Sigmoid colon (tissue), 6 donors: ENCODE measurements at regions not wholly inside any gene's neighbourhood (a gene's known extent, or its start where the extent isn't known, plus 50 kb on each side); places are given as distances from the start of the nearest gene placed in this dataset.
A peak's percentile ranks its signal among the peaks of the same experiment; 100 is the strongest.

Source experiments
- DNase-seq: peaks from one replicate; pipeline ENCODE4 v3.0.0-alpha.2; 2019
- H3K27ac ChIP-seq, 4 donors: fragments of 200-600 bp; sonication (generic); one replicate each; pipeline ENCODE4 v1.5.1; 2016 to 2019; ENCODE audit warnings: mild to moderate bottlenecking in 1 of 4
- H3K27me3 ChIP-seq, 3 donors: fragments of 200-600 bp; sonication (generic); one replicate each; pipeline ENCODE4 v1.5.1; 2019; ENCODE audit warnings: mild to moderate bottlenecking in 1 of 3
- H3K36me3 ChIP-seq, 4 donors: fragments of 200-600 bp; sonication (generic); one replicate each; pipeline ENCODE4 v1.5.1; 2016 to 2019
- H3K4me1 ChIP-seq, 4 donors: fragments of 200-600 bp; sonication (generic); one replicate each; pipeline ENCODE4 v1.5.1; 2017 to 2019
- H3K4me3 ChIP-seq, 4 donors: fragments of 200-600 bp; sonication (generic); one replicate each; pipeline ENCODE4 v1.5.1; 2017 to 2019; ENCODE audit warnings: mild to moderate bottlenecking in 2 of 4, moderate library complexity in 1 of 4
- H3K9me3 ChIP-seq, 4 donors: fragments of 200-600 bp in 3 of 4; sonication (generic) in 3 of 4; one replicate each; pipeline versions ENCODE4 v1.5.1 to v1.6.1; 2013 to 2019
- CTCF ChIP-seq, 4 experiments: fragments of 450-650 bp in 3 of 4; fragments of 200-600 bp in 1 of 4; IDR thresholded peaks; one replicate each; pipeline ENCODE4 v1.5.1; 2016 to 2019; ENCODE audit warnings: antibody characterized with exemption in 4 of 4, mild to moderate bottlenecking in 3 of 4, moderate library complexity in 2 of 4
- EP300 ChIP-seq, 4 donors: sonication (generic); formaldehyde crosslinking; IDR thresholded peaks; one replicate each; pipeline ENCODE4 v1.6.1; 2017; ENCODE audit warnings: antibody characterized with exemption in 4 of 4
- POLR2A ChIP-seq, 2 donors: fragments of 450-650 bp; IDR thresholded peaks; one replicate each; pipeline ENCODE4 v1.6.1; 2016; ENCODE audit warnings: antibody characterized with exemption in 2 of 2, mild to moderate bottlenecking in 2 of 2, moderate library complexity in 2 of 2
- POLR2AphosphoS5 ChIP-seq, 4 donors: sonication (generic); formaldehyde crosslinking; IDR thresholded peaks; one replicate each; pipeline ENCODE4 v1.6.1; 2017; ENCODE audit warnings: antibody characterized with exemption in 4 of 4
- WGBS, 2 donors: extraction: QIAGEN DNeasy Blood & Tissue Kit; methylation state at CpG; one replicate each; pipeline ENCODE4 v1.1.7; 2013; 5-methylcytosine and 5-hydroxymethylcytosine counted together
- intact Hi-C: fragments of 100-400 bp; cut with DNase I; formaldehyde crosslinking; loops from one replicate; pipeline ENCODE4 v1.15.1; 2023
- donor health status: healthy with polysubstance abuse.
- donor health status: healthy.

- intact Hi-C loops = loop anchor here (5.0 to 10.0 kb wide), 2 partner anchors 341 to 623 kb away; partner anchors contain the start of gene KCND2
Measured at GRCh38 chr7:119931230-119931824, 341.6 kb upstream of the KCND2 start.

GRCh38 chr7:119935418-119936025, 337.5 kb upstream of the KCND2 start:
- Histone ChIP-seq H3K36me3 (no peaks in the 10 kb centered on the region), H3K4me1 (no peaks in the 10 kb centered on the region), H3K4me3 (no peak overlapping the region), H3K9me3 (no peaks in the 10 kb centered on the region), H3K27me3 (no peaks in the 10 kb centered on the region), H3K27ac (no peak overlapping the region)
- intact Hi-C loops = loop anchor here (10.0 kb wide), 1 partner anchor 619 kb away; no protein-coding TSS in a partner anchor
- TF ChIP-seq POLR2A (IDR thresholded peaks at IDR 0.05) (no peak), EP300 (IDR thresholded peaks at IDR 0.05) (no peak), CTCF (IDR thresholded peaks at IDR 0.05) (peak in 2 of 4 experiments; percentile 23 to 39), POLR2AphosphoS5 (IDR thresholded peaks at IDR 0.05) (no peak)
- 21 to 31% methylated on average over 4 of the region's 4 CpGs for WGBS, 2 donors
- no peak for DNase-seq

More at GRCh38 chr7:119931230-119931824, 341.6 kb upstream of the KCND2 start:
- no peak overlapping the region for H3K4me3 ChIP-seq
- H3K4me1 ChIP-seq = no peaks in the 10 kb centered on the region
- no peaks in the 10 kb centered on the region for H3K9me3 ChIP-seq
- DNase-seq = no peak
- 89 to 96% methylated on average over 1 of the region's 1 CpG for WGBS, 2 donors
- no peak overlapping the region for H3K27ac ChIP-seq
- H3K27me3 ChIP-seq = no peaks in the 10 kb centered on the region
- TF ChIP-seq EP300 (IDR thresholded peaks at IDR 0.05) (no peak), POLR2AphosphoS5 (IDR thresholded peaks at IDR 0.05) (no peak), CTCF (IDR thresholded peaks at IDR 0.05) (no peak), POLR2A (IDR thresholded peaks at IDR 0.05) (no peak)
- no peaks in the 10 kb centered on the region for H3K36me3 ChIP-seq

GRCh38 chr7:119936836-119937235, 336.1 kb upstream of the KCND2 start:
- Histone ChIP-seq H3K27ac (no peak overlapping the region), H3K4me1 (no peaks in the 10 kb centered on the region), H3K36me3 (no peaks in the 10 kb centered on the region), H3K27me3 (no peaks in the 10 kb centered on the region), H3K4me3 (no peak overlapping the region), H3K9me3 (no peaks in the 10 kb centered on the region)
- 78 to 81% methylated on average over 2 of the region's 2 CpGs for WGBS, 2 donors
- intact Hi-C loops = loop anchor here (10.0 kb wide), 1 partner anchor 618 kb away; no protein-coding TSS in a partner anchor
- TF ChIP-seq EP300 (IDR thresholded peaks at IDR 0.05) (no peak), CTCF (IDR thresholded peaks at IDR 0.05) (no peak), POLR2A (IDR thresholded peaks at IDR 0.05) (no peak), POLR2AphosphoS5 (IDR thresholded peaks at IDR 0.05) (no peak)
- DNase-seq = no peak

GRCh38 chr7:119937745-119938144, 335.2 kb upstream of the KCND2 start:
- intact Hi-C loops = loop anchor here (10.0 kb wide), 1 partner anchor 617 kb away; no protein-coding TSS in a partner anchor
- TF ChIP-seq POLR2AphosphoS5 (IDR thresholded peaks at IDR 0.05) (no peak), POLR2A (IDR thresholded peaks at IDR 0.05) (no peak), CTCF (IDR thresholded peaks at IDR 0.05) (no peak), EP300 (IDR thresholded peaks at IDR 0.05) (no peak)
- no peak for DNase-seq

More at GRCh38 chr7:119937745-119938144, 335.2 kb upstream of the KCND2 start:
- no peaks in the 10 kb centered on the region for H3K27me3 ChIP-seq
- H3K9me3 ChIP-seq = no peaks in the 10 kb centered on the region
- H3K27ac ChIP-seq = no peak overlapping the region
- no peaks in the 10 kb centered on the region for H3K36me3 ChIP-seq
- WGBS, 2 donors = 68 to 83% methylated on average over 3 of the region's 3 CpGs
- no peaks in the 10 kb centered on the region for H3K4me1 ChIP-seq
- H3K4me3 ChIP-seq = no peak overlapping the region
